Activated naive CD8-positive, alpha-beta T cell treated with anti-CD3 and anti-CD28 coated beads, Interleukin-2, amount 50 U/mL, for 24 hours (primary cell): ENCODE measurements at regions not wholly inside any gene's neighbourhood (a gene's known extent, or its start where the extent isn't known, plus 50 kb on each side); places are given as distances from the start of the nearest gene placed in this dataset.

Experiments used
- ATAC-seq: fragments of 150-1000 bp; cut with Tn5 transposase; one replicate; pipeline ENCODE4 v1.10.0; 2021
- DNase-seq: peaks from one replicate; pipeline ENCODE4 v3.0.0; 2021
- H3K27ac Mint-ChIP-seq: one replicate; pipeline ENCODE4 v1.8.0; 2021; ENCODE audit warnings: mild to moderate bottlenecking, mixed read lengths
- H3K27me3 Mint-ChIP-seq: one replicate; pipeline ENCODE4 v1.8.0; 2021; ENCODE audit warnings: mixed read lengths
- H3K36me3 Mint-ChIP-seq: one replicate; pipeline ENCODE4 v1.8.0; 2021; ENCODE audit warnings: low read depth, mixed read lengths
- H3K4me1 Mint-ChIP-seq: one replicate; pipeline ENCODE4 v1.8.0; 2021; ENCODE audit warnings: mixed read lengths
- H3K4me3 Mint-ChIP-seq: one replicate; pipeline ENCODE4 v1.8.0; 2021; ENCODE audit warnings: mild to moderate bottlenecking, moderate library complexity, mixed read lengths
- H3K9me3 Mint-ChIP-seq: one replicate; pipeline ENCODE4 v1.8.0; 2021; ENCODE audit warnings: mixed read lengths

DNA sequence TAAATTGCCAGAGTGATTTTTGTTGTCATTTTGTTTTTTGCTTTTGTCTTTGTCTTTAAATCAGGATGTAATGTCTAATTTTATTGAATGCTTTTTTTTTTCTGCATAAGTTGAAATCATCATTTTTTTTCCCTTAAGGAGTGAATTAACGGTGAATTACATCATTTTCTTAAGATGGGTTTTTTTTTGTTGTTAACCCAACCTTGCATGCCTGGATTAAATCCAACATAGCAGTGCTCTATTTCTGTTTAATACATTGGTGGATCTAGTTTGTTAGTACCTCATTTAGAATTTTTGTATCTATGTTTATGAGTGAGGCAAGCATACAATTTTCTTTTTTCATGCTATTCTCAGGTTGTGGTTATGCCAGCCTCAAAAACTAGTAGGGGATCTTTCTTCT lies 186.4 kb upstream of the TMC3 start:
- no peaks in the 10 kb centered on the region for H3K9me3 Mint-ChIP-seq
- DNase-seq (no peak), ATAC-seq (no peak)
- H3K4me3 Mint-ChIP-seq: no peak overlapping the region
- H3K27ac Mint-ChIP-seq: no peak overlapping the region
- H3K36me3 Mint-ChIP-seq: no peaks in the 10 kb centered on the region
- H3K27me3 Mint-ChIP-seq: peaks cover 4% of the 10 kb centered on the region
- H3K4me1 Mint-ChIP-seq: no peaks in the 10 kb centered on the region

GRCh38 chr15:81558056-81558455 lies 184.0 kb upstream of the TMC3 start:
- Mint-ChIP-seq H3K4me1 (no peaks in the 10 kb centered on the region), H3K9me3 (no peaks in the 10 kb centered on the region), H3K36me3 (no peaks in the 10 kb centered on the region), H3K27me3 (peaks cover 9% of the 10 kb centered on the region), H3K4me3 (no peak overlapping the region), H3K27ac (no peak overlapping the region)
- no peak for ATAC-seq
- no peak for DNase-seq

- no peaks in the 10 kb centered on the region for H3K36me3 Mint-ChIP-seq
- DNase-seq: no peak
- peaks cover 9% of the 10 kb centered on the region for H3K27me3 Mint-ChIP-seq
- no peak overlapping the region for H3K4me3 Mint-ChIP-seq
- no peaks in the 10 kb centered on the region for H3K9me3 Mint-ChIP-seq
- no peak for ATAC-seq
- no peaks in the 10 kb centered on the region for H3K4me1 Mint-ChIP-seq
- H3K27ac Mint-ChIP-seq: no peak overlapping the region
Observed at GRCh38 chr15:81555346-81555745, 181.3 kb upstream of the TMC3 start.

GRCh38 chr15:81548365-81549130 lies 174.5 kb upstream of the TMC3 start:
- no peaks in the 10 kb centered on the region for H3K9me3 Mint-ChIP-seq
- H3K36me3 Mint-ChIP-seq: no peaks in the 10 kb centered on the region
- no peak for ATAC-seq
- H3K27ac Mint-ChIP-seq: no peak overlapping the region
- no peak for DNase-seq
- H3K27me3 Mint-ChIP-seq: no peaks in the 10 kb centered on the region
- no peaks in the 10 kb centered on the region for H3K4me1 Mint-ChIP-seq
- no peak overlapping the region for H3K4me3 Mint-ChIP-seq

GRCh38 chr15:81547521-81548132 lies 173.6 kb upstream of the TMC3 start:
- ATAC-seq (no peak), DNase-seq (no peak)
- no peaks in the 10 kb centered on the region for H3K36me3 Mint-ChIP-seq
- H3K4me3 Mint-ChIP-seq: no peak overlapping the region
- no peaks in the 10 kb centered on the region for H3K27me3 Mint-ChIP-seq
- H3K4me1 Mint-ChIP-seq: no peaks in the 10 kb centered on the region
- H3K27ac Mint-ChIP-seq: no peak overlapping the region
- H3K9me3 Mint-ChIP-seq: no peaks in the 10 kb centered on the region

DNA sequence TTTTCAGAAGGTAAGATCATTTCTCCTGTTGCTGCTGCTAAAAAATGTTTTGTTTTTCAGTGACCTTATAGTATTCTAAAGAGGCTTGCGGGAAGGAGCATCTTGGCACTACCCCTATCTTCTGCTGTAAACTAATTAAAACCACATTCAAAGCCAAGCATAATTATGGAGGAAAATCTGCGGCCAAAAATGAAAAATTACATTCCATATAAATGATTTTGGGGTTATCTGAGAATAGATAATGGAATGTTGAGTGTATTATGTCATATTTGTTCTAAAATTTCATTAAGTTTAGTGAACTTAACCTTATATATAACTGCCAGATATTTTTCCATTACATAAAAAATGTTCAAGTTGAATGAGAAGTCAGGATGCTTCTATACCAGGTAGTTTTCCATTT lies 170.4 kb upstream of the TMC3 start:
- ATAC-seq (no peak), DNase-seq (no peak)
- H3K4me3 Mint-ChIP-seq: no peak overlapping the region
- H3K27ac Mint-ChIP-seq: no peak overlapping the region
- H3K9me3 Mint-ChIP-seq: no peaks in the 10 kb centered on the region
- no peaks in the 10 kb centered on the region for H3K4me1 Mint-ChIP-seq
- no peaks in the 10 kb centered on the region for H3K36me3 Mint-ChIP-seq
- peaks cover 1% of the 10 kb centered on the region for H3K27me3 Mint-ChIP-seq

GRCh38 chr15:81540909-81541308 lies 166.9 kb upstream of the TMC3 start:
- no peaks in the 10 kb centered on the region for H3K36me3 Mint-ChIP-seq
- no peaks in the 10 kb centered on the region for H3K9me3 Mint-ChIP-seq
- H3K27ac Mint-ChIP-seq: no peak overlapping the region
- no peaks in the 10 kb centered on the region for H3K4me1 Mint-ChIP-seq
- ATAC-seq (no peak), DNase-seq (no peak)
- no peak overlapping the region for H3K4me3 Mint-ChIP-seq
- peaks cover 4% of the 10 kb centered on the region for H3K27me3 Mint-ChIP-seq

DNA sequence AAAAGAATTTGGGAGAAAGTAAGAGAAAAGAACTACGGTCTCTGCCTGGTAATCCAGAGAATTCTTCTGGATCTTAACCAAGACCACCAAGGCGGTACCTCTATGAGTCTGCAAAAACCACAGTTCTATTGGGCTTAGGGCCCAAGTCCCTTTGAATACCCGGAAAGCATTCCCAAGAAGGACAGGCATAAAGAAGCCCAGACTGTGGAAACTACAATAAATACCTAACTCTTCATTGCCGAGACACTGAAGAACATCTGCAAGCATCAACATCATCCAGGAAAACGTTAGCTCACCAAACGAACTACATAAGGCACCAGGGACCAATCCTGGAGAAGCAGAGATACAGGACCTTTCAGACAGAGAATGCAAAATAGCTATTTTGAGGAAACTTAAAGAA lies 162.3 kb upstream of the TMC3 start:
- H3K27ac Mint-ChIP-seq: no peak overlapping the region
- H3K27me3 Mint-ChIP-seq: peaks cover 11% of the 10 kb centered on the region
- no peak for DNase-seq
- H3K36me3 Mint-ChIP-seq: no peaks in the 10 kb centered on the region
- no peak for ATAC-seq
- no peak overlapping the region for H3K4me3 Mint-ChIP-seq
- no peaks in the 10 kb centered on the region for H3K9me3 Mint-ChIP-seq
- H3K4me1 Mint-ChIP-seq: no peaks in the 10 kb centered on the region

GRCh38 chr15:81534124-81534523 lies 160.1 kb upstream of the TMC3 start:
- no peaks in the 10 kb centered on the region for H3K9me3 Mint-ChIP-seq
- ATAC-seq (no peak), DNase-seq (no peak)
- no peak overlapping the region for H3K27ac Mint-ChIP-seq
- H3K4me1 Mint-ChIP-seq: no peaks in the 10 kb centered on the region
- peaks cover 10% of the 10 kb centered on the region for H3K27me3 Mint-ChIP-seq
- no peaks in the 10 kb centered on the region for H3K36me3 Mint-ChIP-seq
- no peak overlapping the region for H3K4me3 Mint-ChIP-seq

GRCh38 chr15:81532001-81532400 lies 158.0 kb upstream of the TMC3 start:
- Mint-ChIP-seq H3K9me3 (no peaks in the 10 kb centered on the region), H3K27ac (no peak overlapping the region), H3K4me1 (no peaks in the 10 kb centered on the region), H3K4me3 (no peak overlapping the region), H3K27me3 (peaks cover 10% of the 10 kb centered on the region), H3K36me3 (no peaks in the 10 kb centered on the region)
- DNase-seq: no peak
- no peak for ATAC-seq

DNA sequence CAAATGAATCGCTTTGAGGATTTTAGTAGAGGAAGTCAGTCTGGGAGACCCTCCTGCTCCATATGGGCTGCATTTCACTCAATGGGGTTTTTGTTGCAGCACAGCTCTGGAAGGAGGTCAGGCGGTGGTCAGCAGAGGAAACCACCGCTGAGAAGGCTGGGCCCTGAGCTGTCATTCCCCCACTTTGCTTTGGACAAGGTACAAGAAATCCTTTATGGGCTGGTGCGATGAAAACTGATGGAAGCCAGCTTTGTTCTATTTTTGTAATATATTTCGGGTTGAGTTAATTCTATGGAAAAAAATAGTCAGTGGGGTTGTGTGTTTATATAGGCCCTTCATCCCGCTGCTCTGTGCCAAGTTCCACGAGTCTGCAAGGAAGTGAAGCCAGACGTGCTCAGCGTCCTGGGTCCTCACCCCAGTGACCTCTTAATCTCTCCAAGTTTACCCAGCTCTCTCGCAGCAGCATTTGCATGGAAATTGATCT lies 157.1 kb upstream of the TMC3 start:
- DNase-seq (no peak), ATAC-seq (no peak)
- no peak overlapping the region for H3K4me3 Mint-ChIP-seq
- peaks cover 10% of the 10 kb centered on the region for H3K27me3 Mint-ChIP-seq
- no peaks in the 10 kb centered on the region for H3K36me3 Mint-ChIP-seq
- H3K27ac Mint-ChIP-seq: no peak overlapping the region
- H3K9me3 Mint-ChIP-seq: no peaks in the 10 kb centered on the region
- H3K4me1 Mint-ChIP-seq: no peaks in the 10 kb centered on the region

- Mint-ChIP-seq H3K36me3 (no peaks in the 10 kb centered on the region), H3K27me3 (peaks cover 4% of the 10 kb centered on the region), H3K4me1 (no peaks in the 10 kb centered on the region), H3K4me3 (no peak overlapping the region), H3K9me3 (no peaks in the 10 kb centered on the region), H3K27ac (no peak overlapping the region)
- ATAC-seq: no peak
- no peak for DNase-seq
Observed at GRCh38 chr15:81530271-81530691, 156.3 kb upstream of the TMC3 start.

GRCh38 chr15:81529481-81529880 lies 155.5 kb upstream of the TMC3 start:
- no peaks in the 10 kb centered on the region for H3K4me1 Mint-ChIP-seq
- H3K4me3 Mint-ChIP-seq: no peak overlapping the region
- peaks cover 2% of the 10 kb centered on the region for H3K27me3 Mint-ChIP-seq

DNA sequence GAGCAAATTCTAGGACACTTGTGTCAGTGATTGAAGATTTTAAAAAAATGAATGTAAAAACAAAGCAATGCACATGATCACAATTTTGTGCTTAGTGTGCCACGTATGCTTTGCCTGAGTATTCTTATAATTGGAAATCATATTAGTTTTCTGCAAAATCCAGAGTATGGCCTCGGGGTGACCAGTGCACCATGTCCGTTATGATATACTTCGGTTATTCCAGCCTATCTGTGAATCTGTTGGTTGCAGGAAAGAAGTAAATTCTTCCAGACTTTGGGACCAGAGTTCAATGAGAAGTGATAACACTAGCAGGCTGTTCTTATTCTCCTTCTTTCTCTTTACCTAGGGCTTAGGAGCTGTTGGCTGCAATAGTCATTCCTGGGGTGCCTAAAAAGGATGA lies 152.0 kb upstream of the TMC3 start:
- no peaks in the 10 kb centered on the region for H3K27me3 Mint-ChIP-seq
- no peak overlapping the region for H3K4me3 Mint-ChIP-seq
- no peaks in the 10 kb centered on the region for H3K36me3 Mint-ChIP-seq
- DNase-seq (no peak), ATAC-seq (no peak)
- no peaks in the 10 kb centered on the region for H3K9me3 Mint-ChIP-seq
- H3K4me1 Mint-ChIP-seq: no peaks in the 10 kb centered on the region
- H3K27ac Mint-ChIP-seq: no peak overlapping the region

More at GRCh38 chr15:81529481-81529880, 155.5 kb upstream of the TMC3 start:
- ATAC-seq (no peak), DNase-seq (no peak)
- Mint-ChIP-seq H3K36me3 (no peaks in the 10 kb centered on the region), H3K9me3 (no peaks in the 10 kb centered on the region), H3K27ac (no peak overlapping the region)

DNA sequence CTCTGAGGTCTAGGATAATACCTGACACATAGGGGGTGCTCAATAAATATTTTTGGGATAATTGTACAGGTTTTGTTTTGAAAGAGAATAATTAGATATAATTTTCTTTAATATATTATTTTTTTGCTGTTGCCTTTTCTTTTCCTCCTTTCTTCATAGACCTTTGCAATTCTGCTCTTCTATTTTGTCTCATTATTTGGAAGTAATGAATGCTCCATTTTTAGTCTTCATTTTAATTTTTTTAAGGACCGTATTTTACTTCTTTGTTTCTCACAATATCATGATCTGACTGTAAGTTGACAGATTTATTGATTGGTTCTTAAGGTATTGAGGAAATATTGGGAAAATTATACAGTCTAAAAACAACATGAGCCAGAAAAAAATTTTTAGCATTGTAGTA lies 150.5 kb upstream of the TMC3 start:
- no peak overlapping the region for H3K27ac Mint-ChIP-seq
- DNase-seq (no peak), ATAC-seq (no peak)
- H3K4me3 Mint-ChIP-seq: no peak overlapping the region
- no peaks in the 10 kb centered on the region for H3K36me3 Mint-ChIP-seq
- no peaks in the 10 kb centered on the region for H3K9me3 Mint-ChIP-seq
- no peaks in the 10 kb centered on the region for H3K4me1 Mint-ChIP-seq
- H3K27me3 Mint-ChIP-seq: peaks cover 2% of the 10 kb centered on the region
